RWPE1 (cell line): ENCODE measurements at regions not wholly inside any gene's neighbourhood (a gene's known extent, or its start where the extent isn't known, plus 50 kb on each side); places are given as distances from the start of the nearest gene placed in this dataset.

Experiments used
- CTCF ChIA-PET: fragments of 350-600 bp; sonication (Branson Sonifier 250); formaldehyde crosslinking; extraction: SDS; loops from one replicate; lab custom pipeline; 2021; lab: Yijun Ruan, JAX
- POLR2A ChIA-PET: fragments of 400-600 bp; formaldehyde crosslinking; extraction: SDS; loops from one replicate; lab custom pipeline; 2020; ENCODE audit warnings: antibody characterized with exemption; ENCODE audit not compliant: low non-redundant PET; lab: Yijun Ruan, JAX
- DNase-seq: peaks from one replicate; pipeline ENCODE4 v3.0.0; 2012; ENCODE audit warnings: low spot score
- H3K27ac ChIP-seq: fragments of 450-650 bp; 2 replicates; pipeline ENCODE4 v1.5.1; 2017
- CTCF ChIP-seq: fragments of 450-650 bp; conservative IDR thresholded peaks from 2 replicates; pipeline ENCODE4 v1.5.1; 2017; ENCODE audit warnings: low read depth, mild to moderate bottlenecking

- no peak for DNase-seq
- H3K27ac ChIP-seq, result no peak overlapping the region
Observed at GRCh38 chr4:81538716-81539427, 67.2 kb upstream of the RASGEF1B start.

GRCh38 chr4:81531410-81531809 is 59.7 kb upstream of the RASGEF1B start:
- TF ChIP-seq CTCF, result no peak
- H3K27ac ChIP-seq, result no peak overlapping the region
- DNase-seq, result no peak
- POLR2A ChIA-PET, result no interaction called here
- CTCF ChIA-PET, result no interaction called here

More at GRCh38 chr4:81538716-81539427, 67.2 kb upstream of the RASGEF1B start:
- ChIA-PET CTCF (no interaction called here), POLR2A (no interaction called here)
- no peak for TF ChIP-seq CTCF

- TF ChIP-seq CTCF, result no peak
- POLR2A ChIA-PET, result no interaction called here
- no peak overlapping the region for H3K27ac ChIP-seq
- DNase-seq, result no peak
- CTCF ChIA-PET, result interaction anchor here (0.7 kb wide), 1 partner anchor 441 kb away, joined by 3 read pairs; no protein-coding TSS in a partner anchor
Observed at GRCh38 chr4:81528979-81529378, 57.3 kb upstream of the RASGEF1B start.

- H3K27ac ChIP-seq, result no peak overlapping the region
- no peak for DNase-seq
- POLR2A ChIA-PET, result no interaction called here
- TF ChIP-seq CTCF, result no peak
- CTCF ChIA-PET, result no interaction called here
Observed at GRCh38 chr4:81528200-81528599, 56.5 kb upstream of the RASGEF1B start.

- TF ChIP-seq CTCF, result no peak
- no peak overlapping the region for H3K27ac ChIP-seq
- ChIA-PET POLR2A (no interaction called here), CTCF (no interaction called here)
- DNase-seq, result no peak
Observed at GRCh38 chr4:81527709-81528108, 56.0 kb upstream of the RASGEF1B start.

GRCh38 chr4:81527115-81527514 is 55.4 kb upstream of the RASGEF1B start:
- TF ChIP-seq CTCF, result no peak
- H3K27ac ChIP-seq, result no peak overlapping the region
- no peak for DNase-seq
- POLR2A ChIA-PET, result interaction anchor here (0.7 kb wide), 1 partner anchor 196 kb away, joined by 4 read pairs; no protein-coding TSS in a partner anchor
- CTCF ChIA-PET, result interaction anchor here (0.6 kb wide), 1 partner anchor 83 kb away, joined by 3 read pairs; no protein-coding TSS in a partner anchor
